Uterus (tissue), 2 donors: ENCODE measurements at regions not wholly inside any gene's neighbourhood (a gene's known extent, or its start where the extent isn't known, plus 50 kb on each side); places are given as distances from the start of the nearest gene placed in this dataset.

Experiments used
- CTCF ChIP-seq, 4 experiments: fragments of 200-600 bp in 2 of 4; fragments of 450-650 bp in 2 of 4; sonication (generic) in 2 of 4; IDR thresholded peaks; one replicate each; pipeline ENCODE4 v1.5.1; 2016 to 2019; ENCODE audit warnings: antibody characterized with exemption in 4 of 4, mild to moderate bottlenecking in 2 of 4, moderate library complexity in 1 of 4
- POLR2A ChIP-seq, 2 donors: fragments of 450-650 bp; IDR thresholded peaks; one replicate each; pipeline ENCODE4 v1.6.1; 2016; ENCODE audit warnings: antibody characterized with exemption in 2 of 2, mild to moderate bottlenecking in 1 of 2, moderate library complexity in 1 of 2

DNA sequence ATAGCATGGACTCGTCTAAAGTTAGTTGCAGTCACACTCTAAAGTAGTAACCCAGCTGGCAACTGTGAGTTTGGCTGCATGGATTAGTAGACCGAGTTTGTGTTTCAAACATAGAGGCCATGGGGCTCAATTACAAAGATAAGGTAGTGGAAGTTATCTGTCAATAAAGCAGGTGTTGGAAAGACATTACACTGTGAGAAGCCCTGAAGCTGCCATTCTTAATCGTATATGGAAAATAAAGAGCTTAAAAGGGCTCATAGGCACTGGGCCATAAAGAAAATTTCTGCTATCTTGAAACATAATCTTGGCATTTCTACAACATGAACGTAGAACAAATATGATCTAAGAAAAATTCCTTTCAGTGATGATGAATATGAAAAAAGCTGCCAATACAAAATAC lies 837.7 kb downstream of the REEP3 start:
- TF ChIP-seq POLR2A (IDR thresholded peaks at IDR 0.05) (no peak), CTCF (IDR thresholded peaks at IDR 0.05) (no peak)
